Daoy (cell line): ENCODE measurements at regions not wholly inside any gene's neighbourhood (a gene's known extent, or its start where the extent isn't known, plus 50 kb on each side); places are given as distances from the start of the nearest gene placed in this dataset.

ENCODE experiments used
- DNase-seq: peaks from one replicate; pipeline ENCODE4 v3.0.0-alpha.2; 2015; ENCODE audit warnings: low read depth

- DNase-seq, result no peak
These were observed 160.2 kb upstream of the ALKAL2 start for GRCh38 chr2:447902-448665.

GRCh38 chr2:446963-447530, 159.2 kb upstream of the ALKAL2 start:
- no peak for DNase-seq

DNA sequence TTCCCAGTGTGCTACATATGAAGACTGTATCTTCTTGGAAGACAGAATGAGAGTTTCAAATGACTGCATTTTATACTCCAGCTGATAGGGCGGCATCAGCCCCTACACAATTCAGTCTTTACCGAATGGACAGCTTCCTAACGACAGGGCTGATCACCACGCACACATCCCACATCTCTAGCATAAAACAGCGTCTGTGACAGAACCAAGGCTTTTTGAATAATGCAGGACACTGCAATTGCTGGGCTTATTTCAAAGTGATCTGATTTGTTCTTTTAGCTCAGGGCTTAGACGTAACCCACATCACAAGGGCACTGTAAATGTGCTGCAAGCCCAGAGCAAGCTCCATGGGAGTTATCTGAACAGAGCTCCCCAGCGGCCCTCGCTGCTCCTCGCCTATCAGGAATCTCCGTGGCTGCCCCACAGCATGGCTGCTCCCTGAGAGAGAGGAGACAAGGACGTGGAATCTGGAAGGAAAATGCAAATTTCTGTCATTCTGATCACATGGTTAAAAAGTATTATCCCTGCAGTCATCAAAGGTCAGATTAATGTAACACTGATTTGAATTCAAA, 158.5 kb upstream of the ALKAL2 start:
- DNase-seq, result no peak

GRCh38 chr2:445896-446295, 158.0 kb upstream of the ALKAL2 start:
- DNase-seq, result no peak

DNA sequence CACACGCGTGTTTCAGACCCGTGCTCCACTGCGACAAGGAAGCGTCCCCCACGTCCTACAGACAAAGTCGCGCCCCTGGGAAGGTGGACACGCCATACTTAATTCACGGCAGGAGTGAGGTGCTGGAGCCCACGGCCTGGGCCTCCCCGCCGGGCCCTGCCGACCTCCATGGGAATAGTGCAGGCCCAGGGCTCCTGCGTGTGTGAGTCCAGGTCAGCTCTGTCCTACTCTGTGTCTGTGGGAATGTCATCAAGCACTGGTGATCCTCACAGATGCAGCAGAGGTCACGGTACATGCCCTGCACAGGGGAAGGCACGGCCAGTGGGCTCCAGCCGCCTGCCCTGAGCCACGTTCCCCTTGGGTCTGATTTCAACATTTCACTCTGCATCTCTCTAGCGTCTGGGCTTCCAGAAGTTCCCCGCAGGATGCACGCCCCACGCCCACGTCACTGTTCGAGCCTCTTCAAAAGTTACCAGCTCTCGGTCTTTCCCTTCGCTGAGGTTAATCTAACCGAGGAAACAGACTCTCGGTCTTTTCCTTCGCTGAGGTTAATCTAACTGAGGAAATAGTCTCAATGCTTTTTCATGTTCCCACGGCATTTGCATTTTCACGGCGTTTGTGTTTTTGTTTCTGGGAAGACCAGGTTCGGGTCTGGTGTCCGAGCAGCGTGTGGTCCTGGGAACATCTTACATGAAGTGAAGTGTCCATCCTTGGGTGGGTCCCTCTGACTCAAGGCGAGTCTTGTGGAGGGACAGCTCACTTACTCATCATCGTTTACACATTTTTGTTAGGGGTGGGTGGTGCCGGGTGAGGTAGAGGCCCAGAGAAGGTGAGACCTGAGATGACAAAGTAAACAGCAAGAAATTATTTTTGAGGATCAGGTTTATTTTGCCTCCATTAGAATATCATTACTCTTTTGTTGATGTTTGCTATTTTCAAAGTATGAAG, 157.3 kb upstream of the ALKAL2 start:
- no peak for DNase-seq

- DNase-seq, result no peak
These were observed 155.8 kb upstream of the ALKAL2 start for GRCh38 chr2:443741-444140.

- no peak for DNase-seq
These were observed 155.3 kb upstream of the ALKAL2 start for GRCh38 chr2:443216-443615.

DNA sequence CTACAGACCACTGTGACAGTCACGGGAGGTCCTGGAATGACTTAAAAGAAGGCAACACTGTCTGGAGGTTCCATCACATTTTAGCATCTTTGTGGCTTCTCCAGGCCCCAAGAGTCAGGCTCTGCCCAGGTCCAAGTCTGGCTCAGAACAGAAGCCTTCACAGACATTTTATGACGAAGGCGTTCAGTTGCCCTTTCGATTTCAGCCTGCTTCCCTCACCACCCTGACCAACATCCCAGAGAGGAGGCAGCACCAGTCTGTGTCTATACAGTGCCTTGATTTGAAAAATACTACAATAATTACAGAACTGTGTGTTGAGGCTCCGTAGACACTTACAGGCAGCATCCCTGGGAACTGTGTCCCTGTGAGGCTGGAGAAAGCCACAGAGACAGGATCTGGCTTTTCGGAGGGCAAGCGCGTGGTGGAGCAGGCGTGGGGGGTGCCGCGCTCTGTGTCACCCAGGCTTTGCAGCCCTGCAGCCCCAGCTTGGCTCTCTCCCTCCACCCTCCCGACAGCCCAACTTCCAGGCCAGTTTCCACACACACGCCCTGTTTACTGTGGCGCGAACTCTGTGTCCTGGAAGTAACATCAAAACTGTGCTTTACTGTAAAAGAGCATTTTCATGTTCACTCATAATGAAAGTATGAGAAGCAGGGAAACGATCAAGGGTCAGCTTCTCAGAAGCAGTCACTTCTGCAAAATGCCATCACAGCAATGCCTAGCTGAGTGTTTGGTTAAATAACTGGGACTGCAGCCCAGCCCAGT, 153.5 kb upstream of the ALKAL2 start:
- DNase-seq, result no peak

- DNase-seq, result no peak
These were observed 152.5 kb upstream of the ALKAL2 start for GRCh38 chr2:440403-440740.

- no peak for DNase-seq
These were observed 151.9 kb upstream of the ALKAL2 start for GRCh38 chr2:439556-440402.

- DNase-seq, result no peak
These were observed 151.2 kb upstream of the ALKAL2 start for GRCh38 chr2:439077-439476.

GRCh38 chr2:437756-438393, 150.0 kb upstream of the ALKAL2 start:
- DNase-seq, result no peak

GRCh38 chr2:437180-437579, 149.3 kb upstream of the ALKAL2 start:
- no peak for DNase-seq

GRCh38 chr2:436205-436604, 148.3 kb upstream of the ALKAL2 start:
- no peak for DNase-seq

- no peak for DNase-seq
These were observed 146.7 kb upstream of the ALKAL2 start for GRCh38 chr2:434625-435024.

- no peak for DNase-seq
These were observed 145.3 kb upstream of the ALKAL2 start for GRCh38 chr2:433216-433615.

DNA sequence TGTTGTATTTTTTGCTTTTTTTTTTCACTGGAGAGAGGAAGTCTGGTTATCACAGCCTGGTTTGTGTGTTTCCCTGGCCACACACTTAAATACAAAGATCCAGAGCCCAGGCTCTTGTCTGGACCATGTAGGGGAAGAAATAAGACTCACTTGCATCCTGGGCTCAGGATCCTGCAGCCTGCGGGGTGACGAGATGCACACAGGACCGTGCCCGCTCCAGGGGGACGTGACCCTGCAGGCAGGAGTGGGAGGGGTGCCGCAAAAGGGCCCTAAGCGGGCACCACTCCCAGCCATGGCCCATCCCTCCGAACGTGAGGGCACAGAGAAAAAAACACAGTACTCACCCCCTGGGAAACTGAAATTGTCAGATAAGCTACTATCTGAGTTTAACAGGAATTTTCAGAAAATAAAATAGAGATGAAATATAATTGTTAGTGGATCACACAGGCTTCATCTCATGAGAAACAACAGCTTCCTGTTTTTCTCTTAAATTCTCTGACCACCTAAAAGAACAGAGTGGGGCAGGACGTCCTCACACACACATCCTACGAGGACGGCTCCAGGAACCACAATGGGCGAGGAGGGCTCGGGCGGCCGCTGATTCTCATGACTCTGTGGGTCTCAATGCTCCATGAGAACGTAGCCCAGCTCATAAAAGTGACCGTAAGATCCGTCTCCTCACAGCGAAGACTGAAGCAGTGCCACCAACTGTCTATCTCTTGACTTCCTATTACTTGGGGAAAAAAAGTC, 142.6 kb upstream of the ALKAL2 start:
- DNase-seq, result no peak

- DNase-seq, result no peak
These were observed 141.8 kb upstream of the ALKAL2 start for GRCh38 chr2:429575-430254.

GRCh38 chr2:429142-429541, 141.3 kb upstream of the ALKAL2 start:
- no peak for DNase-seq
